ENCODE measurements at regions not wholly inside any gene's neighbourhood (a gene's known extent, or its start where the extent isn't known, plus 50 kb on each side); places are given as distances from the start of the nearest gene placed in this dataset.

- TF ChIP-seq, protein P1, sequence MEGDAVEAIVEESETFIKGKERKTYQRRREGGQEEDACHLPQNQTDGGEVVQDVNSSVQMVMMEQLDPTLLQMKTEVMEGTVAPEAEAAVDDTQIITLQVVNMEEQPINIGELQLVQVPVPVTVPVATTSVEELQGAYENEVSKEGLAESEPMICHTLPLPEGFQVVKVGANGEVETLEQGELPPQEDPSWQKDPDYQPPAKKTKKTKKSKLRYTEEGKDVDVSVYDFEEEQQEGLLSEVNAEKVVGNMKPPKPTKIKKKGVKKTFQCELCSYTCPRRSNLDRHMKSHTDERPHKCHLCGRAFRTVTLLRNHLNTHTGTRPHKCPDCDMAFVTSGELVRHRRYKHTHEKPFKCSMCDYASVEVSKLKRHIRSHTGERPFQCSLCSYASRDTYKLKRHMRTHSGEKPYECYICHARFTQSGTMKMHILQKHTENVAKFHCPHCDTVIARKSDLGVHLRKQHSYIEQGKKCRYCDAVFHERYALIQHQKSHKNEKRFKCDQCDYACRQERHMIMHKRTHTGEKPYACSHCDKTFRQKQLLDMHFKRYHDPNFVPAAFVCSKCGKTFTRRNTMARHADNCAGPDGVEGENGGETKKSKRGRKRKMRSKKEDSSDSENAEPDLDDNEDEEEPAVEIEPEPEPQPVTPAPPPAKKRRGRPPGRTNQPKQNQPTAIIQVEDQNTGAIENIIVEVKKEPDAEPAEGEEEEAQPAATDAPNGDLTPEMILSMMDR (IDR thresholded peaks at IDR 0.05; ENCODE audit: low read length), result no peak
- no peak for TF ChIP-seq EZH2 (IDR thresholded peaks at IDR 0.05; ENCODE audit: borderline replicate concordance, low read length)
Measured at GRCh38 chr5:105640328-105640727, 2030.4 kb downstream of the EFNA5 start.
